K562 (cell line): ENCODE measurements at regions not wholly inside any gene's neighbourhood (a gene's known extent, or its start where the extent isn't known, plus 50 kb on each side); places are given as distances from the start of the nearest gene placed in this dataset.

Experiments used
- ATAC-seq: fragments of 200-7000 bp; cut with Tn5 transposase; 3 replicates; pipeline ENCODE4 v1.9.1; 2020; ENCODE audit warnings: moderate library complexity
- BruUV-seq: library from RNA; stranded (reverse); fragments of 400-500 nt; replicated peaks from 2 replicates; lab custom pipeline; 2021; lab: Mats Ljungman, UMichigan
- CTCF ChIA-PET: fragments of 300-600 bp; formaldehyde crosslinking; extraction: SDS; loops from one replicate; lab custom pipeline; 2021; ENCODE audit warnings: low intra/inter-chr PET ratio; lab: Yijun Ruan, JAX
- POLR2A ChIA-PET: fragments of 300-600, 350-650 bp; sonication (Branson Sonifier 250); formaldehyde crosslinking; extraction: SDS; loops from one replicate; lab custom pipeline; 2021; ENCODE audit warnings: antibody characterized with exemption, inconsistent platforms; lab: Yijun Ruan, JAX
- DNase-seq, 4 experiments: peaks; one replicate each; pipeline versions ENCODE4 v3.0.0 to v3.0.0-alpha.2; 2011 to 2018; ENCODE audit warnings: low spot score in 3 of 4, mixed read lengths in 3 of 4; ENCODE audit errors: extremely low read depth in 1 of 4
- FAIRE-seq: peaks from 2 replicates; lab custom pipeline; 2011; peaks lifted over from hg19 to GRCh38; lab: Jason Lieb, UNC
- H2AFZ ChIP-seq: 2 replicates; pipeline ENCODE4 v1.6.0; 2011; ENCODE audit warnings: low read depth, low read length, control low read depth, inconsistent platforms
- H3K27ac ChIP-seq: fragments of 200-600 bp; 3 replicates; pipeline ENCODE4 v1.8.0; 2011; ENCODE audit warnings: low read depth, mild to moderate bottlenecking, control low read depth, inconsistent platforms, low read length, moderate library complexity, mixed read lengths; ENCODE audit errors: extremely low read depth
- H3K27me3 ChIP-seq, 2 experiments: fragments of 300-600 bp in 1 of 2; 2 replicates in 1 of 2; 3 replicates in 1 of 2; pipeline versions ENCODE4 v1.6.0 to v1.8.0; 2011; ENCODE audit warnings: inconsistent platforms in 2 of 2, low read length in 2 of 2, mild to moderate bottlenecking in 1 of 2, mixed read lengths in 1 of 2, moderate library complexity in 1 of 2; ENCODE audit not compliant: control insufficient read depth in 2 of 2, insufficient read depth in 2 of 2
- H3K36me3 ChIP-seq: fragments of 300-600 bp; 3 replicates; pipeline ENCODE4 v1.8.0; 2011; ENCODE audit warnings: mild to moderate bottlenecking, low read length, inconsistent platforms; ENCODE audit not compliant: control insufficient read depth, insufficient read depth
- H3K4me1 ChIP-seq, 2 experiments: fragments of 200-600 bp in 1 of 2; replicated peaks in 1 of 2; 2 replicates in 1 of 2; 3 replicates in 1 of 2; pipeline versions ENCODE4 v1.5.1 to v1.8.0; 2011; ENCODE audit warnings: inconsistent platforms in 2 of 2, low read length in 2 of 2, mild to moderate bottlenecking in 1 of 2, mixed read lengths in 1 of 2, moderate library complexity in 1 of 2; ENCODE audit not compliant: control insufficient read depth in 2 of 2, insufficient read depth in 2 of 2
- H3K4me2 ChIP-seq: 2 replicates; pipeline ENCODE4 v1.6.1; 2011; ENCODE audit warnings: low read length, control low read depth, inconsistent platforms, mixed read lengths; ENCODE audit not compliant: insufficient read depth
- H3K4me3 ChIP-seq: fragments of 200-600 bp; sonication (generic), shearing (Covaris generic); 2 replicates; pipeline ENCODE4 v1.5.1; 2016; ENCODE audit warnings: control low read depth, inconsistent platforms
- H3K79me2 ChIP-seq: fragments of 200-600 bp; 3 replicates; pipeline ENCODE4 v1.8.0; 2011; ENCODE audit warnings: low read length, inconsistent platforms; ENCODE audit not compliant: control insufficient read depth, insufficient read depth
- H3K9ac ChIP-seq, 2 experiments: 2 replicates each; pipeline versions ENCODE4 v1.6.0 to v1.6.1; 2011; ENCODE audit warnings: low read depth in 2 of 2, low read length in 2 of 2, control low read depth in 1 of 2, inconsistent platforms in 1 of 2, mild to moderate bottlenecking in 1 of 2, mixed read lengths in 1 of 2; ENCODE audit not compliant: insufficient read depth in 1 of 2
- H3K9me1 ChIP-seq: one replicate; pipeline ENCODE4 v1.6.0; 2011; ENCODE audit warnings: inconsistent platforms, mild to moderate bottlenecking, low read length, moderate library complexity; ENCODE audit not compliant: control insufficient read depth, insufficient read depth
- H3K9me3 ChIP-seq: replicated peaks from 2 replicates; pipeline ENCODE4 v1.5.1; 2011; ENCODE audit warnings: low read depth, low read length, inconsistent platforms; ENCODE audit not compliant: control insufficient read depth, insufficient read depth
- H4K20me1 ChIP-seq: replicated peaks from 2 replicates; pipeline ENCODE4 v1.6.1; 2011; ENCODE audit warnings: low read length, inconsistent platforms, mixed read lengths; ENCODE audit not compliant: control insufficient read depth, insufficient read depth
- BCL6 ChIP-seq: fragments of 250-450 bp; sonication (Bioruptor Pico); IDR thresholded peaks from 2 replicates; pipeline ENCODE4 v1.4.0; 2020
- DEAF1 ChIP-seq: fragments of 450-650 bp; formaldehyde crosslinking; IDR thresholded peaks from 2 replicates; pipeline ENCODE4 v1.4.0; 2020; ENCODE audit warnings: mild to moderate bottlenecking, moderate library complexity
- EHMT2 ChIP-seq: fragments of 450-650 bp; IDR thresholded peaks from 2 replicates; pipeline ENCODE4 v1.6.1; 2018; ENCODE audit warnings: antibody characterized with exemption
- FOXJ2 ChIP-seq: fragments of 200-800 bp; sonication (Bioruptor generic); IDR thresholded peaks from 2 replicates; pipeline ENCODE4 v1.6.1; 2016; ENCODE audit warnings: missing genetic modification characterization, missing compliant biosample characterization
- FOXP4 ChIP-seq: sonication (generic); formaldehyde crosslinking; IDR thresholded peaks from 2 replicates; pipeline ENCODE4 v1.8.0; 2022; ENCODE audit warnings: mild to moderate bottlenecking, missing genetic modification reagents, borderline replicate concordance
- MCM3 ChIP-seq: fragments of 450-650 bp; IDR thresholded peaks from 2 replicates; pipeline ENCODE4 v1.6.1; 2016
- MECOM ChIP-seq: fragments of 250-450 bp; sonication (Bioruptor Pico); IDR thresholded peaks from 2 replicates; pipeline ENCODE4 v1.8.0; 2022; ENCODE audit warnings: inconsistent platforms
- NEUROD1 ChIP-seq: fragments of 150-350 bp; IDR thresholded peaks from 2 replicates; pipeline ENCODE4 v1.6.1; 2014; ENCODE audit warnings: borderline replicate concordance, low read length, low read depth; ENCODE audit not compliant: partially characterized antibody
- TSHZ1 ChIP-seq: fragments of 250-450 bp; sonication (Bioruptor Pico); IDR thresholded peaks from 2 replicates; pipeline ENCODE4 v1.4.0; 2020; ENCODE audit warnings: mild to moderate bottlenecking, moderate library complexity
- WHSC1 ChIP-seq: IDR thresholded peaks from one replicate; pipeline ENCODE4 v1.6.1; 2012; ENCODE audit warnings: low read length, control low read depth, inconsistent platforms
- ZC3H4 ChIP-seq: sonication (generic); formaldehyde crosslinking; IDR thresholded peaks from 2 replicates; pipeline ENCODE4 v1.9.0; 2021; ENCODE audit warnings: missing genetic modification reagents, borderline replicate concordance
- ZNF175 ChIP-seq: fragments of 200-800 bp; sonication (Bioruptor generic); IDR thresholded peaks from 2 replicates; pipeline ENCODE4 v1.6.1; 2016; ENCODE audit warnings: low read depth, mild to moderate bottlenecking, missing genetic modification characterization, missing compliant biosample characterization
- ZNF280A ChIP-seq: fragments of 450-650 bp; IDR thresholded peaks from 2 replicates; pipeline ENCODE4 v1.6.1; 2018; ENCODE audit warnings: mild to moderate bottlenecking, low read depth; ENCODE audit not compliant: partially characterized antibody
- in situ Hi-C: fragments of 300-500 bp; cut with MboI; formaldehyde crosslinking; loops from 4 replicates; pipeline ENCODE4 v1.15.0; 2018; ENCODE audit warnings: inconsistent platforms, mixed read lengths
- intact Hi-C: fragments of 100-400 bp; cut with micrococcal nuclease; formaldehyde crosslinking; loops from 2 replicates; pipeline ENCODE4 v1.14.2; 2022

GRCh38 chr4:33882246-33882990, 2361.9 kb downstream of the ARAP2 start (continued):
- no peak for TF ChIP-seq TSHZ1 (CRISPR knock-in tag)
- TF ChIP-seq MCM3: no peak
- TF ChIP-seq ZNF280A: no peak
- no peak for TF ChIP-seq NEUROD1

- Histone ChIP-seq H3K9me3 (no peaks in the 10 kb centered on the region), H3K9me1 (no peaks in the 10 kb centered on the region), H3K4me1 (no peaks in the 10 kb centered on the region), H3K27ac (no peak overlapping the region), H3K4me3 (no peak overlapping the region), H3K36me3 (no peaks in the 10 kb centered on the region), H2AFZ (no peak overlapping the region), H4K20me1 (no peaks in the 10 kb centered on the region), H3K79me2 (no peaks in the 10 kb centered on the region), H3K4me2 (no peak overlapping the region), H3K9ac (no peak overlapping the region), H3K27me3 (no peaks in the 10 kb centered on the region)
- BruUV-seq: no TSS peak
- ChIA-PET POLR2A (no interaction called here), CTCF (no interaction called here)
- ATAC-seq: no peak
- intact Hi-C loops: no loop called here
- in situ Hi-C loops: no loop called here
- no peak for DNase-seq
- FAIRE-seq: no peak
- TF ChIP-seq EHMT2 (no peak), FOXP4 (no peak), BCL6 (CRISPR knock-in tag) (no peak), FOXJ2 (tag) (no peak), DEAF1 (CRISPR knock-in tag) (no peak), ZNF175 (CRISPR knock-in tag) (no peak), WHSC1 (no peak), ZC3H4 (no peak), MECOM (CRISPR knock-in tag) (no peak)
These were observed 2361.2 kb downstream of the ARAP2 start for GRCh38 chr4:33883111-33883510.
